Activated T-cell treated with anti-CD3 and anti-CD28 coated beads for 1 hour (primary cell): ENCODE measurements at regions not wholly inside any gene's neighbourhood (a gene's known extent, or its start where the extent isn't known, plus 50 kb on each side); places are given as distances from the start of the nearest gene placed in this dataset.

ENCODE experiments used
- DNase-seq: peaks from one replicate; pipeline ENCODE4 v3.0.0-alpha.2; 2020; ENCODE audit warnings: low read depth

GRCh38 chr7:155216475-155217272 lies 81.0 kb upstream of the INSIG1 start:
- DNase-seq = no peak

- DNase-seq = no peak
These were observed 80.0 kb upstream of the INSIG1 start for GRCh38 chr7:155217634-155218033.

- DNase-seq = no peak
These were observed 79.2 kb upstream of the INSIG1 start for GRCh38 chr7:155218276-155219153.

- no peak for DNase-seq
These were observed 78.5 kb upstream of the INSIG1 start for GRCh38 chr7:155219154-155219531.

- DNase-seq = no peak
These were observed 77.5 kb upstream of the INSIG1 start for GRCh38 chr7:155219947-155220769.

GRCh38 chr7:155220903-155221302 lies 76.8 kb upstream of the INSIG1 start:
- DNase-seq = no peak

GRCh38 chr7:155221547-155221946 lies 76.1 kb upstream of the INSIG1 start:
- DNase-seq = no peak

- no peak for DNase-seq
These were observed 75.6 kb upstream of the INSIG1 start for GRCh38 chr7:155222061-155222460.

- DNase-seq = no peak
These were observed 75.1 kb upstream of the INSIG1 start for GRCh38 chr7:155222573-155222972.

GRCh38 chr7:155223021-155223420 lies 74.7 kb upstream of the INSIG1 start:
- DNase-seq = no peak

GRCh38 chr7:155223503-155223902 lies 74.2 kb upstream of the INSIG1 start:
- no peak for DNase-seq

- DNase-seq = no peak
These were observed 73.4 kb upstream of the INSIG1 start for GRCh38 chr7:155224116-155224811.

- DNase-seq = no peak
These were observed 72.6 kb upstream of the INSIG1 start for GRCh38 chr7:155225095-155225494.

GRCh38 chr7:155225516-155225915 lies 72.2 kb upstream of the INSIG1 start:
- no peak for DNase-seq

- no peak for DNase-seq
These were observed 71.2 kb upstream of the INSIG1 start for GRCh38 chr7:155226261-155227003.

GRCh38 chr7:155227004-155227787 lies 70.5 kb upstream of the INSIG1 start:
- no peak for DNase-seq

- DNase-seq = no peak
These were observed 69.8 kb upstream of the INSIG1 start for GRCh38 chr7:155227788-155228458.

GRCh38 chr7:155228459-155228845 lies 69.2 kb upstream of the INSIG1 start:
- DNase-seq = no peak

- DNase-seq = no peak
These were observed 68.8 kb upstream of the INSIG1 start for GRCh38 chr7:155228894-155229293.
